ENCODE measurements at regions not wholly inside any gene's neighbourhood (a gene's known extent, or its start where the extent isn't known, plus 50 kb on each side); places are given as distances from the start of the nearest gene placed in this dataset.

DNA sequence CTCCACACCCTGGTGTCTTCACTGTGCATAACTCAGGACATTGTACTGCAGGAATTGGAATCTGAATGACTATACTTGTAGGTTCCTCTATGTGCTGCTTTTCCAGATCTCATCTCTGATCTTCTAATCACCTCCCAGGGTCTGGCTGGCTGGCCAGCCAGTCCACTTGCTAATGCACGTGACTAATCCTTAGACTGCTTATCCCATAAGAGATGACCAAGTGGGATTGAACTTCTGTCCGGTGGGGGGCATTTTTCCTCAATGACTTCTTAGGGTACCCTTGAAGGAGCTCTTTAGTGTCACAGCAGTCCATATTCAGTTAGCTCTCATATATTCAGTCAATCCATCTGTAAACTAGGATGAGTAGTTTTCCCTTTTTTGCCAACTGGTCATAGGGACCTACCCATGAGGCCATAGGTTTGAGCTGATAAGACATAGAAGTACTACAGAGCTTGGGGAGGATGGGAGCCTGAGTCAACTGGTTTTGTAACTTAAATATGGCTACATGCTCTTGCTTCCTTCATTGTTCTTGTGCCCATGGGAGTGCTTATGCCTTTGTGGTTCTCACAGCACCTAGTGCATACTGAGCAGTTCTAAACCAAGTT, 71.9 kb upstream of the WDR1 start:
- Mint-ChIP-seq H3K36me3 (ENCODE audit: low read depth) (no peaks in the 10 kb centered on the region), H3K9me3 (no peaks in the 10 kb centered on the region), H3K27me3 (ENCODE audit: low read depth) (no peaks in the 10 kb centered on the region), H3K27ac (no peak overlapping the region), H3K4me1 (ENCODE audit: low read depth) (peaks cover 5% of the 10 kb centered on the region), H3K4me3 (no peak overlapping the region)
- no peak for DNase-seq
- CTCF ChIA-PET: interaction anchor here (1.2 kb wide), 1 partner anchor 30 kb away, joined by 3 read pairs; no protein-coding TSS in a partner anchor
- intact Hi-C loops (cut with micrococcal nuclease): no loop called here

DNA sequence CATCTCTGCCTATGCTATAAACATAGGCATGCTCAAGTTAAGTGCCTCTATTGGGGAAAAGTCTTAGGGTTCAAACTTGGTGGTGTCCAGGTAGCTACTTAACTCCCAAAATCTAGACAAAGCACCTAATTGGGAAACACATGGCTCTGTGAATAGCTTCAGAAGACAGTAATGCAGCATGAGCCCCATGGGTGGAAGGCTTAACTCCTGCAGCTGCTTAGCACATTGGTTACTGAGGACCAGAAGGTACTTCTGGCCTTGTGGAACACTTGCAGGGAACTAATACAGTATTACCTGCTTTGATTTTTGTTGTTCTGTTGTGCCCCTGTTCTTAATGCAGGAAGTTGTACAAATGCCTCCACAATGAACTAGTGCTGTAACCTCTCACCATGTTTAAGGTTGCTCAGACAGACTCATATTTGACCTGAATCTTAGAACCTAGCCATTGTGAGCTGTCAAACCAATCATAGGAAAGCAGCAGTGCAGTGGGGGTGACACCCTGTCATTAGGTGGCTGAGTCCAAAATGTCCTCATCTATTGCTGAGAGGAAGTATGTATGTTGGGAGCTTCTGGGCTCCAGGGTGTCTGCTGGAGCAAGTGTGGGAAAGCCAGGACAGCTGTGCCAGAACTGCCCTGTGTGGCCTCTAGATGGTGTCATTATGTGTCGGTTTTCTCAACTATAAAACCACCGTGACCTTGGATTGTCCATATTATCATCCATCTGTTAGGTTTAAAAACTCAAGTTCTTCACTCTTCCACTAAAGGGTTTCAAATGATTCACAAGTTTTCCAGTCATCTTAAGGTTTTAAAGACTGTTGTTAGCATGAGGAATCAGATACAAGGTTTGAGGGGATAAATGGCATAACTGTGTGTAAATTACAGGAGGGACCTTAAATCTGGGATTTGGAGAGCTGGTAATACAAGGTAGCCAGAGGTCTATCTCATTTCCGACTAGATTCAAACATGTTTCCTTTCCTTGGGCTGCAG, 69.9 kb upstream of the WDR1 start:
- DNase-seq: no peak
- Mint-ChIP-seq H3K27ac (no peak overlapping the region), H3K9me3 (no peaks in the 10 kb centered on the region), H3K27me3 (ENCODE audit: low read depth) (no peaks in the 10 kb centered on the region), H3K4me3 (no peak overlapping the region), H3K4me1 (ENCODE audit: low read depth) (peaks cover 20% of the 10 kb centered on the region), H3K36me3 (ENCODE audit: low read depth) (no peaks in the 10 kb centered on the region)
- CTCF ChIA-PET: interaction anchor here (0.6 to 1.8 kb wide), 5 partner anchors 8 to 652 kb away, joined by 3 to 5 read pairs (median 4); no protein-coding TSS in a partner anchor
- intact Hi-C loops (cut with micrococcal nuclease): no loop called here

DNA sequence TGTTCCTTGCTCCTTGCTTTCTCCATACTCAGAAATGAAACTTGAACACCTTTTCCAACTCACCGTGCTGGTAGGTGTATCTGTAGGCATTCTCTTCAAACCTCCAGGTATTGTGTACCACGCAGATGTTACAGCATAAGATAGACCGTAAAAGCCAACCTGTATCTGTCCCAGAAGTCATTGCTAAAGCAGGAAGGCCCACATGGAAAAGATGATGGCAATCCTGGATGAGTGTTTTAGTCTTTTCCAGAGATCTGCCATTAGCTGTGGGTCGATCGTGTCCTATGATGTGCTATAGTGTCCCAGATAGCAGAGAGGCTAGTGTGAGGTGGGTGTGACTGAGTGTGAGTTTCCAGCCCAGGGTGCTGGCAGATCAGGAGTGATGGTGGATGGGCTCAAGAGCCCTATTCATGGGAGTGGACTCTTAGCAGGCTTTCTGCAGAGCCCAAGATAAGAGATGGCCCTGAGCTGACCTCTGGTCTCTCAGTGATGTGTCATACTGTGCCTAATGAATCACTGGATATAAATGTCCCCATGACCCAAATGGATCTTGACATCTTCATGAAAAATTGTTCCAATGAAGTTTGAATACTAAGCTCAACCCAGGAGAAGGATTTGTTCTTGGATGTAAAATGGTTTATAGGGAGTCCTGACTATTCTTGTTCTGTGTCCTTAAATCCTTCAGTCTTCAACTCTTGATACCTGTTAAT, 69.1 kb upstream of the WDR1 start:
- peaks cover 2% of the 10 kb centered on the region for H3K36me3 Mint-ChIP-seq (ENCODE audit: low read depth)
- intact Hi-C loops (cut with micrococcal nuclease): no loop called here
- H3K4me3 Mint-ChIP-seq: no peak overlapping the region
- H3K9me3 Mint-ChIP-seq: no peaks in the 10 kb centered on the region
- DNase-seq: no peak
- no peaks in the 10 kb centered on the region for H3K27me3 Mint-ChIP-seq (ENCODE audit: low read depth)
- no peak overlapping the region for H3K27ac Mint-ChIP-seq
- peaks cover 29% of the 10 kb centered on the region for H3K4me1 Mint-ChIP-seq (ENCODE audit: low read depth)
- CTCF ChIA-PET: interaction anchor here (0.6 to 1.7 kb wide), 3 partner anchors 9 to 451 kb away, joined by 3 to 8 read pairs (median 4); no protein-coding TSS in a partner anchor

DNA sequence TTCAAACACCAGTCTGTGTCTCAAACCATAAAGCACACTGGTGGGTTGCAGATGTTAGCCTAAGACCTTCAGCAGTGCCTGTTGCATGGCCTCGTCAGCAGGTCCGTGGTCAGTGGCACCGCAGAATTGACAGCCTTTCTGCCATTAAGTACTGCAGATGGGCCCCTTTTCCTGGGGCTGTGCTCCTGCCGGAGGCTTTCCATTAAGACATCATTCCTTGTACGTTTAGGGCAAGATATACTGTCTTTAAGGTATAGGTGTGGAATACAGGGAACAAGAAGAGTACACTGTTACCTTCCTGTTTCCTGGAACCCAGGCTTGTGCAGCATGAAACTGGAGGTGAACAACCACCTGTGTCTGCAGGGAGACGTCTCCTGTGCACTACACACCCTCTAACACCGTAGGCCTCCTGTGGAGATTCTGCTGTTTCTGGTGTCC, 67.9 kb upstream of the WDR1 start:
- no peak overlapping the region for H3K27ac Mint-ChIP-seq
- H3K4me3 Mint-ChIP-seq: no peak overlapping the region
- intact Hi-C loops (cut with micrococcal nuclease): loop anchor here (5.0 kb wide), 1 partner anchor 73 kb away; no protein-coding TSS in a partner anchor
- CTCF ChIA-PET: no interaction called here
- H3K36me3 Mint-ChIP-seq (ENCODE audit: low read depth): peaks cover 2% of the 10 kb centered on the region
- peaks cover 32% of the 10 kb centered on the region for H3K4me1 Mint-ChIP-seq (ENCODE audit: low read depth)
- DNase-seq: no peak
- H3K27me3 Mint-ChIP-seq (ENCODE audit: low read depth): no peaks in the 10 kb centered on the region
- no peaks in the 10 kb centered on the region for H3K9me3 Mint-ChIP-seq

DNA sequence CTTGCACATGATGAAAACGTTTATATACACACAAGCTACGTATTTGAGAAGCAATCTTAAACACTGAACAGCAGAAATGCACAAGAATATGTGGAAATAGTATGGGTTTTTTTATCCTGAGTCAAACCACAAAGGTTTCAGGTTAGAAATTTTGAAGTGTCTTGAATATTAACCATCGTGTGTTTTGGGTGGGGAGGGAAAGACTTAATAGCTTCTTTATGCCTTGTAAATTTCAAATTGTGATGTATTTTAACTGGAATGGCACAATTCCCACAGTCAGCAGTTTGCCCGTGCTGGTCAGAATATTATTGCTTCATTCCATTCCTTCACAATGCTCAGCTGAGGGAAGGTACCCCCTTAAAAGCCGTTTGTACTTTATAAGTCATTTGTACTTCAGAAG, 67.4 kb upstream of the WDR1 start:
- H3K4me1 Mint-ChIP-seq (ENCODE audit: low read depth): peaks cover 32% of the 10 kb centered on the region
- no peaks in the 10 kb centered on the region for H3K9me3 Mint-ChIP-seq
- no peak overlapping the region for H3K27ac Mint-ChIP-seq
- H3K27me3 Mint-ChIP-seq (ENCODE audit: low read depth): no peaks in the 10 kb centered on the region
- intact Hi-C loops (cut with micrococcal nuclease): loop anchor here (5.0 kb wide), 1 partner anchor 73 kb away; no protein-coding TSS in a partner anchor
- CTCF ChIA-PET: interaction anchor here (0.8 kb wide), 1 partner anchor 16 kb away, joined by 4 read pairs; no protein-coding TSS in a partner anchor
- peaks cover 2% of the 10 kb centered on the region for H3K36me3 Mint-ChIP-seq (ENCODE audit: low read depth)
- no peak for DNase-seq
- no peak overlapping the region for H3K4me3 Mint-ChIP-seq

DNA sequence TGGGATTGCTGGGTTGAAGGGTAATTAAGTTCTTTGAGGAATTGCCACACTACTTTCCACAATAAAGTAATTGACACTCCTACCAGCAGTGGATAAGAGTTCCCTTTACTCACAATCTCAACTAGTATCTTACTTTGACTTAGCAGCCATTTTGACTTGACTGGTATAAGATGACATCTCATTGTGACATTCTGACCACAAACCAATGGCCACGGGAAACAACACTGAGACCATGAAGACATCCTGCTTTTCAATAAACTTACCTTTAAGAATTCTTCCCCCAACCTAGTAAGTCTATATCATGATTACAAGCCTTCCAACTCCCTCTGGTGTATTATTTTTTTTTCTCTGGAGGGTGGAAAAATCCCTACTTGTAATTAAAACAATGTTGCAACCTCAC, 66.9 kb upstream of the WDR1 start:
- no peak overlapping the region for H3K4me3 Mint-ChIP-seq
- peak; percentile 27 for DNase-seq
- peaks cover 2% of the 10 kb centered on the region for H3K36me3 Mint-ChIP-seq (ENCODE audit: low read depth)
- intact Hi-C loops (cut with micrococcal nuclease): loop anchor here (5.0 kb wide), 1 partner anchor 74 kb away; no protein-coding TSS in a partner anchor
- CTCF ChIA-PET: interaction anchor here (0.8 kb wide), 1 partner anchor 15 kb away, joined by 4 read pairs; no protein-coding TSS in a partner anchor
- H3K27me3 Mint-ChIP-seq (ENCODE audit: low read depth): no peaks in the 10 kb centered on the region
- H3K4me1 Mint-ChIP-seq (ENCODE audit: low read depth): peaks cover 32% of the 10 kb centered on the region
- no peak overlapping the region for H3K27ac Mint-ChIP-seq
- no peaks in the 10 kb centered on the region for H3K9me3 Mint-ChIP-seq

DNA sequence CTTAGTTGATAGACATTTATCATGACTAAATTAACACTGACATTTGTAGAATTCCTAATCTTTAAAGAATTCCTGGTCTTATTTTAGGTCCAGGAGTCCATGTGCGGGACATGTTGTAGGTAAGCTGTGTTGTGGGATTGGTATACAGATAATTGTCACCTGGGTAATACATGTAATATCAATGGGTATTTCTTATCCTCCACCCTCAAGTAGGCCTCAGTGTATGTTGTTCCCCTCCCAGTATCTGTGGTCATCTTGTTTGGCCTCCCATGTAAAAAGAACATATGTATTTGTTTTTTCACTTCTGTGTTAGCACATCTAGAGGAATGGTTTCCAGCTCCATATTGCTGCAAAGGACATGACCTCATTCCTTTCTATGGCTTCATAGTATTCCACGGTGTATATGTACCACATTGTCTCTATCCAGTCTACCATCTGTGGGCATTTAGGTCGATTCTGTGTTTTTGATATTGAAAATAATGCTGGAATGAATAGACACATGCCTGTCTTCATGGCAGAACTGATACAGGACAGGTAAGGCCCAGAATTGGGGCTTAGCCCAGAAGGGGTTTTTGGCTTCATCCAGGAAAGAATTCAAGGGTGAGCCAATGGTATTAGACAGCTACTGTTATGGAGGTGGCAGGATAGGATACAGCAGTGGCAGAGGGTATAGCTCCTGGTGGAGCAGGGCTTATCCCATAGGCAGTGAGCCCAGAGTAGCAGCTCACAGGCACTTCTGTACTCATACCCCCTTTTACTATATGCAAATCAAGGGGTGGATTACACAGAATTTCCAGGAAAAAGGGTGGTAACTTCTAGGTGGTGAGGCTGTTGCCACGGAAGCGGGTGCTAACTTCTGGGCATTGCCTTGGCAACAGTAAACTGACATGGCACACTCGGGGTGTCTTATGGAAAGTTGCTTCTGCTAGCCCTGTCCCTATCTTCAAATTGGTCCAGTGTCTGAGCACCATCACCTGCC, 66.1 kb upstream of the WDR1 start:
- Mint-ChIP-seq H3K36me3 (ENCODE audit: low read depth) (peaks cover 2% of the 10 kb centered on the region), H3K9me3 (no peaks in the 10 kb centered on the region), H3K4me1 (ENCODE audit: low read depth) (peaks cover 32% of the 10 kb centered on the region), H3K4me3 (no peak overlapping the region), H3K27ac (no peak overlapping the region), H3K27me3 (ENCODE audit: low read depth) (no peaks in the 10 kb centered on the region)
- CTCF ChIA-PET: interaction anchor here (0.6 to 1.4 kb wide), 2 partner anchors 12 to 278 kb away, joined by 3 to 5 read pairs; no protein-coding TSS in a partner anchor
- intact Hi-C loops (cut with micrococcal nuclease): loop anchor here (5.0 kb wide), 1 partner anchor 75 kb away; no protein-coding TSS in a partner anchor
- DNase-seq: peak; percentile 23

DNA sequence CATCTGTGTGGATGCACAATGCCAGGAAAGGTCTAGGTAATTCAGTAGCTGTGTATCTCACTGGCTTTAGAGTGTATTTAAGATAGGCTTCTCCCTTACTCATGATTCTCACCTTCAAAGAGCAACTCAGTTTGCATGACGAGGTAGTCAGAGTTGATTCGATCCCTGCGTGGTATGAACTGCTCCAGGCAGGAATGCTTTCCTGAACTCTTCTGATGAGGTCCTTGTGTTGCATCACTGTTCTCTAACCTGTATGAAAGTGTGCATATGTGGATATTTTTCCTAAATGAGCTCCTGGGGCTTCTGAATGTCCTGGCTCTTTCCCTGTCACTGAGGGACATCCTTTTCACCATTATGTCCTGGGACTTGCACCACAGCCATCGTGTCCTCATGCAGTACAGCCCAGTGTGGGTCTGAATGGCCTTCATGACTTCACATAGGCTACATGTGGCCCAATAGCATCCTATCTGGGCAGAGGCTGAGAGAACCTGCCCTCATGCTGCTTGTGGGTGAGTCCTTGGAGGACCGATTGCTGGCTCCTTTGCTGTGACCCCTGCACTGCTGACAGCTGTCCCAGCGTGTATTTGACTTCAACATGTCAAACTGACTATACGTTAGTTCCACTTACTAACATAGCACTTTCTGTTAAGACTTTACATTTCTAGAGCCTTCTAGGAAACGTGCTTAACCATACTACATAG, 65.3 kb upstream of the WDR1 start:
- peaks cover 2% of the 10 kb centered on the region for H3K36me3 Mint-ChIP-seq (ENCODE audit: low read depth)
- H3K27ac Mint-ChIP-seq: peak overlapping the region; percentile 85
- no peaks in the 10 kb centered on the region for H3K27me3 Mint-ChIP-seq (ENCODE audit: low read depth)
- no peak overlapping the region for H3K4me3 Mint-ChIP-seq
- H3K9me3 Mint-ChIP-seq: no peaks in the 10 kb centered on the region
- CTCF ChIA-PET: interaction anchor here (0.6 to 1.6 kb wide), 10 partner anchors 9 to 367 kb away, joined by 3 to 6 read pairs (median 4); no protein-coding TSS in a partner anchor
- H3K4me1 Mint-ChIP-seq (ENCODE audit: low read depth): peaks cover 32% of the 10 kb centered on the region
- intact Hi-C loops (cut with micrococcal nuclease): loop anchor here (1.0 to 5.0 kb wide), 5 partner anchors 21 to 275 kb away; partner anchors contain the start of gene ZNF518B
- no peak for DNase-seq

DNA sequence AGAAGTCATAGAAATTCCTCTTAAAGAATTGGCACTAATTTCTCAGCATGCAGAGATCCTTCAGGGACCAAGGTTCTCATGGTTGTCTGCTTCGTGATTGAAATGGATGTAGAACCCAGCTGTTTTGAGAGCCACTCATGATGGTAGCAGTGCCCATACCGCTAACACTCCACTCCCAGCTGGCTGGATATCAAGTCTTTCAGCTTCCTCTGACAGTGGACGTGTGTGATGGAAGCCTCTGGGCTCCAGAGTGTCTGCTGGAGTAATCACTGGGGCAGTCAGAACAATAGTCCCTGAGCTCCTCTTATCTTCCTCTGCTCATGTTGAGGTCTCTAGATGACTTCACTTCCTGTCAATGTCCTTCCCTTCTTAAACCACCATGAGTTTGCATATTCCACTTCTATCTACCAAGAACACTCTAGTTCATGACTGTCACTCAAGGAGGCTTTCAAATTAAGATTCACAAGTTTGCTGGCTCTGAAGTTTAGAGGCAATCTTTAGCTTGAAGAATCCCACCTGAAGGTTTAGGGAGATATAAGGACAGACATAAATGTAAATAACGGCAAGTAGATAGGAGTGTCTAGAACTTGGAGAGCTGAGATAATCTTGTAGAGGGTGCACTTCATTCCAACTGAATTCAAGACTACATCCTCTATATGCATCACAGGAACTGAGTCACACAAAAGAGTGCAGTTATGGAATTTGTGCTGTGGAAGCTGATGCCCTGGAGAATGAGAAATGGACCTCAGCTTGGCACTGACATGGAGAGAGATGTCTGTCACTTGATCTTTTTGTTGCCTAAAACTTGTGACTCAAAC, 64.5 kb upstream of the WDR1 start:
- peak; percentile 68 for DNase-seq
- Mint-ChIP-seq H3K36me3 (ENCODE audit: low read depth) (peaks cover 2% of the 10 kb centered on the region), H3K4me3 (no peak overlapping the region), H3K27me3 (ENCODE audit: low read depth) (no peaks in the 10 kb centered on the region), H3K4me1 (ENCODE audit: low read depth) (peaks cover 32% of the 10 kb centered on the region), H3K9me3 (no peaks in the 10 kb centered on the region), H3K27ac (peak overlapping the region; percentile 85)
- intact Hi-C loops (cut with micrococcal nuclease): loop anchor here (1.0 to 5.0 kb wide), 5 partner anchors 20 to 276 kb away; partner anchors contain the start of gene ZNF518B
- CTCF ChIA-PET: interaction anchor here (0.8 to 1.6 kb wide), 10 partner anchors 10 to 368 kb away, joined by 3 to 6 read pairs (median 4); no protein-coding TSS in a partner anchor

DNA sequence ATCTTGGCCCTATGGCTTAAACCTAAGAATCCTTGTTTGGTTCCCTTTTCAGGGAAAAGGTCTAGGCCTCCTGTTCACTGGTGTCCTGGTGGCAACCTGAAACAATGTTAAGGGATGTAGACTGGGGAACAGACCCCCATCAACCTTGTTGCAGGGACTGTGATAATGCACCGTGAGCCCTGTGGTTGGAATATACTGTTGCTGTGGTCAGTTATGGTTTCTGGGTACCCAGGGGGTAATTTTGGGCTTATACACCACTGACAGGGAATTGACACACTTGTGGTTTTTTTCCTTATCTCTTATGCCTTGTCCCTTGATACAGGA, 64.0 kb upstream of the WDR1 start:
- no peaks in the 10 kb centered on the region for H3K27me3 Mint-ChIP-seq (ENCODE audit: low read depth)
- CTCF ChIA-PET: interaction anchor here (1.0 to 1.6 kb wide), 4 partner anchors 11 to 63 kb away, joined by 3 to 6 read pairs (median 4); no protein-coding TSS in a partner anchor
- H3K9me3 Mint-ChIP-seq: no peaks in the 10 kb centered on the region
- DNase-seq: no peak
- H3K27ac Mint-ChIP-seq: peak overlapping the region; percentile 85
- H3K4me1 Mint-ChIP-seq (ENCODE audit: low read depth): peaks cover 32% of the 10 kb centered on the region
- intact Hi-C loops (cut with micrococcal nuclease): loop anchor here (2.0 to 5.0 kb wide), 2 partner anchors 74 to 77 kb away; no protein-coding TSS in a partner anchor
- no peak overlapping the region for H3K4me3 Mint-ChIP-seq
- peaks cover 2% of the 10 kb centered on the region for H3K36me3 Mint-ChIP-seq (ENCODE audit: low read depth)
